ENCODE measurements at regions not wholly inside any gene's neighbourhood (a gene's known extent, or its start where the extent isn't known, plus 50 kb on each side); places are given as distances from the start of the nearest gene placed in this dataset.

DNA sequence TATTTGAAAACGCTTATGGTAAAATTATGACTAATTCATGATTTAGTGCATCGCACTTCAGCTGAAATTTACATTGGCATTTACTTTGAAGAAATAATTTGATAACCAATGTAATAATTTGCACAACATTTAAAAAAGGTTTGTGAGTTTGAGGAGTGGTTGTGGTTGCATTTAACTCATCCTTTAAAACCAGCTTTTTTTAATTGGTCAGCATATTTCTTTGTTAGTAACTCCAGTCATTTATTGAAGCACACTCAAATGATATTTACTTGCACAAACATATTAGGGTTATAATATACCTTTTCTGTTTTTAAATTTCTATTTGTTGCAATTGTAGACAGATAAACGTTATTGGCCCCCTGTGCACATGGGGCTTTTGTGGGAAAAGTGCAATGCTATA is 78.1 kb upstream of the AHI1 start:
- DNase-seq (ENCODE audit: low read depth in 2 of 2): no peak
- TF ChIP-seq, protein P1, sequence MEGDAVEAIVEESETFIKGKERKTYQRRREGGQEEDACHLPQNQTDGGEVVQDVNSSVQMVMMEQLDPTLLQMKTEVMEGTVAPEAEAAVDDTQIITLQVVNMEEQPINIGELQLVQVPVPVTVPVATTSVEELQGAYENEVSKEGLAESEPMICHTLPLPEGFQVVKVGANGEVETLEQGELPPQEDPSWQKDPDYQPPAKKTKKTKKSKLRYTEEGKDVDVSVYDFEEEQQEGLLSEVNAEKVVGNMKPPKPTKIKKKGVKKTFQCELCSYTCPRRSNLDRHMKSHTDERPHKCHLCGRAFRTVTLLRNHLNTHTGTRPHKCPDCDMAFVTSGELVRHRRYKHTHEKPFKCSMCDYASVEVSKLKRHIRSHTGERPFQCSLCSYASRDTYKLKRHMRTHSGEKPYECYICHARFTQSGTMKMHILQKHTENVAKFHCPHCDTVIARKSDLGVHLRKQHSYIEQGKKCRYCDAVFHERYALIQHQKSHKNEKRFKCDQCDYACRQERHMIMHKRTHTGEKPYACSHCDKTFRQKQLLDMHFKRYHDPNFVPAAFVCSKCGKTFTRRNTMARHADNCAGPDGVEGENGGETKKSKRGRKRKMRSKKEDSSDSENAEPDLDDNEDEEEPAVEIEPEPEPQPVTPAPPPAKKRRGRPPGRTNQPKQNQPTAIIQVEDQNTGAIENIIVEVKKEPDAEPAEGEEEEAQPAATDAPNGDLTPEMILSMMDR (IDR thresholded peaks at IDR 0.05; ENCODE audit: low read depth, low read length): no peak
- no peak overlapping the region for H3K4me3 ChIP-seq (replicated peaks in 1 of 2; ENCODE audit: low read depth in 2 of 2, low read length in 2 of 2)

DNA sequence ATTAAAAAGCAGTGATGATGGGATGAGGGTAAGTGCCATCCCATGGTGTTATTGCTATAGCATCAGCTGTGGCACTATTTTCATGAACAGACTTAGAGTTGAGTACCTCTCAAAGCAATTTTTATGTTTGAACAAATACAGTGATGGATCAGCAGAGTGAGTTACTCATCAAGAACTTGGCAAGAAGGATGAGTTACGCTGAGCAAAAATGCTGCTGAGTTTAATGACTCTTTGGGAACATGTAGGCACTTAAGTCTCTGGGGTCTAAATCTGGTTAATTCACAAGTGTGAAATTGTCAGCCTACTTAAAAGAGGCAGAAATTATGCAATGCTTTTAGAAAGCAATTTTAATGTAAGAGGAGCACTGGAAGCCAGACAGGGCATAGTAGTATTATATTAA is 78.5 kb upstream of the AHI1 start:
- TF ChIP-seq, protein P1 (IDR thresholded peaks at IDR 0.05; ENCODE audit: low read depth, low read length): no peak
- no peak overlapping the region for H3K4me3 ChIP-seq (replicated peaks in 1 of 2; ENCODE audit: low read depth in 2 of 2, low read length in 2 of 2)
- peak; percentile 65 to 80 for DNase-seq (ENCODE audit: low read depth in 2 of 2)

DNA sequence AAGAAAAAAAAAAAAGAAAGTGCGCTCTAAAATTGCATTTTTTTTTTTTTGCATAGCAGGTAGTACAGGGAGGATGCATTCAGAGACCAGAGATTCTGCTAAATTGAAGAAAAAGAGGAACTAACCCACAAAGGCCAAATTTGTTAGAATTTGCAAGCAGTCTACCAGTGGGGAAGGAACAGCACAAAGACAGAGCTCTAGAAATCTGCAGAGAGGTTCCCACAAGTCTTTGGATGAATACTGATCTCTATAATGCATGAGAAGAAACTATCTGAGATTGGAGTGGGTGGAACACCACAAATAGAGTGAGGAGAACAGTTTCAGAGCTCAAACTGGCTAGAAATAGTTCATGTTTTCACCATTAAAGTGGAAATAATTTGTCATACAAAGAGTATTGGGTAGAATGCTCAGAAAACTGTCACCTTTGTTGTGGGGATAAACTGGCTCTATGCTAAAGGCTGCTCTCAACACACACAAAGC is 79.6 kb upstream of the AHI1 start:
- TF ChIP-seq, protein P1 (IDR thresholded peaks at IDR 0.05; ENCODE audit: low read depth, low read length): no peak

DNA sequence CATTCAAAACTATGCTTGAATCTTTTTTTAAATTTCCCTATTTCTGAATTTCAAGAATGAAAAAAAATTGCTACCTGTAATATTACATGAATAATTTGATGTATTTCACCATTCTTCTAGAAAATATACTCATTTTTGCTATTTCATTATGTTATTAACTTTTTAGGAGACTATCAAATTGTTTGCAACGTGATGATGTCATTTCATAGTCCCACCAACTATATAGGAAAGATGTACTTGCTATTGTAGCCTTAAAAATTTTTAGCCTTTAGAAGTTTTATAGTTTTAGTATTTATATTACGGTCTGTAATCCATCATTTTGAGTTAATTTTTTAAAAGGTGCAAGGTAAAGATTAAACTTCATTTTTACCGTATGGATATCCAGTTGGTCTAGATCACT is 81.4 kb upstream of the AHI1 start:
- TF ChIP-seq, protein P1 (IDR thresholded peaks at IDR 0.05; ENCODE audit: low read depth, low read length): no peak
- H3K4me3 ChIP-seq (replicated peaks in 1 of 2; ENCODE audit: low read depth in 2 of 2, low read length in 2 of 2): no peak overlapping the region
- DNase-seq (ENCODE audit: low read depth in 2 of 2): no peak

More for the DNA sequence above, 79.6 kb upstream of the AHI1 start:
- H3K4me3 ChIP-seq (replicated peaks in 1 of 2; ENCODE audit: low read depth in 2 of 2, low read length in 2 of 2): no peak overlapping the region
- no peak for DNase-seq (ENCODE audit: low read depth in 2 of 2)

DNA sequence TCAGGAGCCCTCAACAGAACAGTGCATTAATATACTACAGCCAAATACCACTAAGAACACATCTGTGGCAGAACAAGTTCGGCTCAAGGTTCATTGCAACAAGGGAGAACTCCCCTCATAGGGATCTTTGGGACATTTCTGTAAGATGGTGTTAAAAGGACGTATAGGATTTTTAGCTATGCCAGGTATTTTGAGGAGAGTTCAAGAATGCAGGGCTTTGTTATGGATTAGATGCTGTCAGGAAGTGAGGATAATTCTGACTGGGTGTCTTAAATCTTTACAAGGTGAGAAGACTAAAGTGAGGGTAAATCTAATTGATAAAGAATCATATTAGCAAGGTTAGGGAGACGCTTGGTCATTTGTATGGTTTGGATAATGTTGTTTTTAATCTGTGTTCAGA is 83.7 kb upstream of the AHI1 start:
- TF ChIP-seq, protein P1 (IDR thresholded peaks at IDR 0.05; ENCODE audit: low read depth, low read length): no peak
- no peak overlapping the region for H3K4me3 ChIP-seq (replicated peaks in 1 of 2; ENCODE audit: low read depth in 2 of 2, low read length in 2 of 2)
- no peak for DNase-seq (ENCODE audit: low read depth in 2 of 2)

DNA sequence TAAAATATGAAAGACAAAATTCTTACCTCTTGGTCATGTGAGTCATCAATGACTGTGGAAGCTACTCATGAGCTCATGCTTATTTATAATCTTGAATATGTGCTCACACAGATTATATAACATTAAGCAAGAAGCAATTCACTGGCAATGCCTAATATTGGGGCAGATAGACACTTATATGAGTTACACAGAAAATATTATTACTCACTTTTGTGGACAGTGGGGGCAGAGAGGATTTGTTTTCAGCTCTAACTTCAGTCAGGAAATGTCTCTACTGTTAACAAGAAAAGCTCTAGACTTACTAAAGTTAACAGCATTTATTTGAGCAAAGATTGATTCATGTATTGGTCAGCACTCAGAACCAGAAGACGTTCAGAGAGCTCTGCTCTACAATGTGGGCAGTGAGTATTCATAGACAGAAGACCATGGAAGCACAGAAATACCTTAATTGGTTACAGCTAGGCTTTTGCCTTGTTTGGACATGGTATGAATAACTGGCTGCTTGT is 85.8 kb upstream of the AHI1 start:
- TF ChIP-seq, protein P1 (IDR thresholded peaks at IDR 0.05; ENCODE audit: low read depth, low read length): no peak
- peak; percentile 13 to 74 for DNase-seq (ENCODE audit: low read depth in 2 of 2)
- no peak overlapping the region for H3K4me3 ChIP-seq (replicated peaks in 1 of 2; ENCODE audit: low read depth in 2 of 2, low read length in 2 of 2)

DNA sequence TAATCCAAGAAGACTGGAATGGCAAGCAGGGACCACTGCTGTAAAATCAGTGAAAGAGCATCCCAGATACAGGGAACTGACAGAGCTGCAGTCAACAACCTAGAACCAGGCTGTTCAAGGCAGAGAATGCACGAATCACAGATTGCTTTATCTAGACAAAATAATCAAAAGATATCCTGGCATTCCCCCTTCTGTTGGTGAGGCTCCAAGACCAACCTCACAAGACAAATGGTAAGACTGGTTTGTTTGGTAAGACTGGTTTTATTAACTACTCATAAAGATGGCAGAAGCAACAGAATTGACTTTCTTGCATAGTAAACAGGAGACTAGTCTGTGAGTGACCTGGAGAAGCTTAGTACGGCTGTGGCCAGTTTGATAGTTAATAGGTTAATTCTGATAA is 88.8 kb upstream of the AHI1 start:
- TF ChIP-seq, protein P1 (IDR thresholded peaks at IDR 0.05; ENCODE audit: low read depth, low read length): no peak
- no peak for DNase-seq (ENCODE audit: low read depth in 2 of 2)

More for the DNA sequence above, 88.8 kb upstream of the AHI1 start:
- no peak overlapping the region for H3K4me3 ChIP-seq (replicated peaks in 1 of 2; ENCODE audit: low read depth in 2 of 2, low read length in 2 of 2)

All from cardiac fibroblast (primary cell).